ENCODE measurements at regions not wholly inside any gene's neighbourhood (a gene's known extent, or its start where the extent isn't known, plus 50 kb on each side); places are given as distances from the start of the nearest gene placed in this dataset.

DNA sequence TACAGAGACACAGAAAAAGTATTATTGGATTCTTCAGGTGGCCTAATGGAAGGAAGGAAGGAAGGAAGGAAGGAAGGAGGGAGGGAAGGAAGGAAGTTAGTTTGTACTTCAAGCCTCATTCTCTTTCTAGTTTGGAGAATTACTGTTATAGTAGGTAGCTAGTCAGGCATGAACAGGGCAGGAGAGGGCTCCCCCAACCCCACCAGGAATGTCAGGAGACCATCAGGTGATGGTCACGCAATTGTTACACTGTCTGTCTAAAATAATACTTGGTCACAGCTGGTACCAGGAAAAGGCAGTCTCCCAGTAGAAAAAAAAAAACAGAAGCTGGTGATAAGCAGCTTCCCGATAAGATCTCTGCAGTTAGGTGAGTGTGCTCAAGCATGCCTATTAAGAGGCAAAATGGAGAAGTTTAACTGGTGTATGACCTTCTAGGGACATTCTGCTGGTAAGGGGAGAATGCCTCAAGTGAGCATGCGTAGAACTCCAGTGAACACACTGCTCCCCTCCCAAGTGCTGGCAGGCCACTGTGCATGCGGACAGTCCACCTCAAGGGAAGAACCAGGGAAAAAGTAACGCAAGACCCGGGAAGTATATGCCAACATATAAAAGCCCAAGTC, 358.4 kb upstream of the SOX5 start:
- H3K27me3 ChIP-seq (ENCODE audit: control insufficient read depth in 3 of 3, insufficient read depth in 3 of 3, low read length in 2 of 3), result no peaks in the 10 kb centered on the region
- DNase-seq (peak; percentile 37 to 62 (median 38)), ATAC-seq (ENCODE audit: insufficient read depth, low FRiP score) (peak; percentile 56)
- TF ChIP-seq, protein P1, sequence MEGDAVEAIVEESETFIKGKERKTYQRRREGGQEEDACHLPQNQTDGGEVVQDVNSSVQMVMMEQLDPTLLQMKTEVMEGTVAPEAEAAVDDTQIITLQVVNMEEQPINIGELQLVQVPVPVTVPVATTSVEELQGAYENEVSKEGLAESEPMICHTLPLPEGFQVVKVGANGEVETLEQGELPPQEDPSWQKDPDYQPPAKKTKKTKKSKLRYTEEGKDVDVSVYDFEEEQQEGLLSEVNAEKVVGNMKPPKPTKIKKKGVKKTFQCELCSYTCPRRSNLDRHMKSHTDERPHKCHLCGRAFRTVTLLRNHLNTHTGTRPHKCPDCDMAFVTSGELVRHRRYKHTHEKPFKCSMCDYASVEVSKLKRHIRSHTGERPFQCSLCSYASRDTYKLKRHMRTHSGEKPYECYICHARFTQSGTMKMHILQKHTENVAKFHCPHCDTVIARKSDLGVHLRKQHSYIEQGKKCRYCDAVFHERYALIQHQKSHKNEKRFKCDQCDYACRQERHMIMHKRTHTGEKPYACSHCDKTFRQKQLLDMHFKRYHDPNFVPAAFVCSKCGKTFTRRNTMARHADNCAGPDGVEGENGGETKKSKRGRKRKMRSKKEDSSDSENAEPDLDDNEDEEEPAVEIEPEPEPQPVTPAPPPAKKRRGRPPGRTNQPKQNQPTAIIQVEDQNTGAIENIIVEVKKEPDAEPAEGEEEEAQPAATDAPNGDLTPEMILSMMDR (IDR thresholded peaks at IDR 0.05; ENCODE audit: control extremely low read depth, extremely low read depth), result no peak
- H3K9ac ChIP-seq (ENCODE audit: insufficient read depth in 1 of 2, low read length in 2 of 2), result no peak overlapping the region
- H3K4me1 ChIP-seq (ENCODE audit: control insufficient read depth in 5 of 5, insufficient read depth in 5 of 5, low read length in 5 of 5), result no peaks in the 10 kb centered on the region
- no peaks in the 10 kb centered on the region for H3K9me3 ChIP-seq (ENCODE audit: control insufficient read depth in 4 of 4, insufficient read depth in 3 of 4, low read length in 3 of 4)
- no peaks in the 10 kb centered on the region for H3K36me3 ChIP-seq (ENCODE audit: control insufficient read depth in 4 of 4, insufficient read depth in 4 of 4, low read length in 4 of 4)
- 61 to 67% methylated on average over 6 of the region's 6 CpGs for WGBS, 2 donors
- H3K27ac ChIP-seq (ENCODE audit: low read depth in 1 of 2, low read length in 1 of 2), result peak overlapping the region in 1 of 2 donors; percentile 17
- H3K4me3 ChIP-seq, result no peak overlapping the region

DNA sequence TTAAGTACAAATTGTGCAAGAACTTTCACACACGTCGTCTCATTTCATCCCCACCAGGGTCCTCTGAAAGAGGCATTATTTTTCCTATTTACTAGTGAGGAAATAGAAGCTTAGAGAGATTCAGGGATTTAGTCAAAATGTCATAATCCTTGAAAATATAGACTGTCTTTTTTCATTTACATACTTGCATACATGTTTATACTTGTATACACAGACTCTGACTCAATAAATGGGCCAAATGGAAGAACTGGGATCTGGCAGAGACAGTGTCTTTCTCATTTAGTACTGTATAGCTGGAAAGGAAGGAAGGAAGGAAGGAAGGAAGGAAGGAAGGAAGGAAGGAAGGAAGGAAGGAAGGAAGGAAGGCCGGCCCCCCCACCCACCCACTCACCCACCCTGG, 357.7 kb upstream of the SOX5 start:
- no peak for ATAC-seq (ENCODE audit: insufficient read depth, low FRiP score)
- Histone ChIP-seq H3K4me1 (ENCODE audit: control insufficient read depth in 5 of 5, insufficient read depth in 5 of 5, low read length in 5 of 5) (no peaks in the 10 kb centered on the region), H3K27ac (ENCODE audit: low read depth in 1 of 2, low read length in 1 of 2) (no peak overlapping the region), H3K4me3 (no peak overlapping the region), H3K27me3 (ENCODE audit: control insufficient read depth in 3 of 3, insufficient read depth in 3 of 3, low read length in 2 of 3) (no peaks in the 10 kb centered on the region), H3K9me3 (ENCODE audit: control insufficient read depth in 4 of 4, insufficient read depth in 3 of 4, low read length in 3 of 4) (no peaks in the 10 kb centered on the region), H3K9ac (ENCODE audit: insufficient read depth in 1 of 2, low read length in 2 of 2) (no peak overlapping the region), H3K36me3 (ENCODE audit: control insufficient read depth in 4 of 4, insufficient read depth in 4 of 4, low read length in 4 of 4) (no peaks in the 10 kb centered on the region)
- TF ChIP-seq, protein P1 (IDR thresholded peaks at IDR 0.05; ENCODE audit: control extremely low read depth, extremely low read depth), result no peak
- 79 to 89% methylated on average over 2 of the region's 3 CpGs for WGBS, 2 donors
- DNase-seq, result no peak

DNA sequence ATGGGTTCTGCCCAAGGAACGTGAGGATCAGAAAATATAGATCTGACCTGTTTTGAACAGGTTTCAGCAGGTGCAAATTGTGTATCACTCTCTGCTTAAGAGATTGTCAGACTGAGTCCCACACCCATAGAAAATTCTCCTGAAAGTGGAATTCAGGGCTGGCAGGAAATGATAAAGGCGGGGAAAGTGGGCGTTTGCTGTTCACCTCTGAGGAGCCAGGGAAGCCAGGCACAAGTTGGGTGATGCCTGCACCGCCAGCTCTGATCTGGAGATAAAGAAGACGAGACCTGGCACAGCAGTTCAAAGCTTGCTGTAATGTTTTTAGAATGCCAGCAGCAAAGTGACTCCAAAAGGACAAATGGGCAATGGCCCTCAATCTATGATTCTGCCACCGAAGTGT, 356.5 kb upstream of the SOX5 start:
- WGBS, 2 donors, result 87% methylated on average over 6 of the region's 6 CpGs
- Histone ChIP-seq H3K27ac (ENCODE audit: low read depth in 1 of 2, low read length in 1 of 2) (no peak overlapping the region), H3K4me3 (no peak overlapping the region), H3K27me3 (ENCODE audit: control insufficient read depth in 3 of 3, insufficient read depth in 3 of 3, low read length in 2 of 3) (no peaks in the 10 kb centered on the region), H3K9me3 (ENCODE audit: control insufficient read depth in 4 of 4, insufficient read depth in 3 of 4, low read length in 3 of 4) (no peaks in the 10 kb centered on the region), H3K9ac (ENCODE audit: insufficient read depth in 1 of 2, low read length in 2 of 2) (no peak overlapping the region), H3K36me3 (ENCODE audit: control insufficient read depth in 4 of 4, insufficient read depth in 4 of 4, low read length in 4 of 4) (no peaks in the 10 kb centered on the region), H3K4me1 (ENCODE audit: control insufficient read depth in 5 of 5, insufficient read depth in 5 of 5, low read length in 5 of 5) (no peaks in the 10 kb centered on the region)
- no peak for ATAC-seq (ENCODE audit: insufficient read depth, low FRiP score)
- TF ChIP-seq, protein P1 (IDR thresholded peaks at IDR 0.05; ENCODE audit: control extremely low read depth, extremely low read depth), result no peak
- DNase-seq, result no peak

DNA sequence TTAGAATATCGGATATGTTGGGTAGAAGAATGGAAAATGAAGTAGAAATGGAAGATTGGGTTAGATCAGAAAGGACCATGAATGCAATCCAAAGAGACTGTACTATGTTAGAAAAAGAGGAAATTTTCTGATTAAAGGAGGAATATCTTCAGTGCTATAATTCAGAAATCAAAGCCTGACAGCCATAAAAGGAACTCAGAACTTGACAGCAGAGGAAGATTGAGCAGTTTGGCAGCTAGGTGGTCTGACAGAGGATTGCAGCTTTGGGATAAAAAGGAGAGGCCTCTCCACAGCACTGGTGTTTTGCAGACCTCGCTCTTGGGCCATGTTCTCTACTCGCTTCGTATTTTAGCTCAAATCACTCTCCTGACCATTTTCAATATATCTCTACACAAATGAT, 354.8 kb upstream of the SOX5 start:
- Histone ChIP-seq H3K9me3 (ENCODE audit: control insufficient read depth in 4 of 4, insufficient read depth in 3 of 4, low read length in 3 of 4) (no peaks in the 10 kb centered on the region), H3K4me1 (ENCODE audit: control insufficient read depth in 5 of 5, insufficient read depth in 5 of 5, low read length in 5 of 5) (no peaks in the 10 kb centered on the region), H3K9ac (ENCODE audit: insufficient read depth in 1 of 2, low read length in 2 of 2) (no peak overlapping the region), H3K27me3 (ENCODE audit: control insufficient read depth in 3 of 3, insufficient read depth in 3 of 3, low read length in 2 of 3) (no peaks in the 10 kb centered on the region), H3K36me3 (ENCODE audit: control insufficient read depth in 4 of 4, insufficient read depth in 4 of 4, low read length in 4 of 4) (no peaks in the 10 kb centered on the region), H3K4me3 (no peak overlapping the region), H3K27ac (ENCODE audit: low read depth in 1 of 2, low read length in 1 of 2) (no peak overlapping the region)
- ATAC-seq (ENCODE audit: insufficient read depth, low FRiP score), result no peak
- WGBS, 2 donors, result 95% methylated on average over 4 of the region's 4 CpGs
- TF ChIP-seq, protein P1 (IDR thresholded peaks at IDR 0.05; ENCODE audit: control extremely low read depth, extremely low read depth), result no peak
- no peak for DNase-seq
